Loucy (cell line): ENCODE measurements at regions not wholly inside any gene's neighbourhood (a gene's known extent, or its start where the extent isn't known, plus 50 kb on each side); places are given as distances from the start of the nearest gene placed in this dataset.

Experiments
- H2AFZ ChIP-seq: fragments of 200-600 bp; sonication (generic); 2 replicates; pipeline ENCODE4 v1.6.0; 2016; ENCODE audit warnings: antibody characterized with exemption, mild to moderate bottlenecking, low read length, moderate library complexity
- H3F3A ChIP-seq: fragments of 200-600 bp; 2 replicates; pipeline ENCODE4 v1.6.0; 2016; ENCODE audit warnings: antibody characterized with exemption, low read depth, mild to moderate bottlenecking
- H3K27me3 ChIP-seq: fragments of 200-600 bp; sonication (generic); 2 replicates; pipeline ENCODE4 v1.6.1; 2014; ENCODE audit warnings: low read length, mild to moderate bottlenecking; ENCODE audit not compliant: insufficient read depth, poor library complexity, severe bottlenecking
- H3K36me3 ChIP-seq: fragments of 200-600 bp; sonication (generic); 2 replicates; pipeline ENCODE4 v1.6.1; 2016; ENCODE audit warnings: low read length; ENCODE audit not compliant: insufficient read depth
- H3K4me1 ChIP-seq: fragments of 200-600 bp; sonication (generic); 2 replicates; pipeline ENCODE4 v1.5.1; 2014; ENCODE audit warnings: low read length, mild to moderate bottlenecking; ENCODE audit not compliant: insufficient read depth, poor library complexity, severe bottlenecking
- H3K4me2 ChIP-seq: fragments of 200-600 bp; sonication (generic); 2 replicates; pipeline ENCODE4 v1.6.0; 2014; ENCODE audit warnings: antibody characterized with exemption, low read length, low read depth, mild to moderate bottlenecking; ENCODE audit not compliant: poor library complexity, severe bottlenecking
- H3K4me3 ChIP-seq: fragments of 200-600 bp; sonication (generic); 2 replicates; pipeline ENCODE4 v1.5.1; 2014; ENCODE audit warnings: low read length, mild to moderate bottlenecking, mixed read lengths; ENCODE audit not compliant: poor library complexity, severe bottlenecking
- H3K79me2 ChIP-seq: fragments of 200-600 bp; sonication (generic); 2 replicates; pipeline ENCODE4 v1.6.1; 2014; ENCODE audit warnings: low read length; ENCODE audit not compliant: insufficient read depth
- H3K9ac ChIP-seq: fragments of 200-600 bp; sonication (generic); 2 replicates; pipeline ENCODE4 v1.6.0; 2014; ENCODE audit warnings: mild to moderate bottlenecking, low read depth, low read length, moderate library complexity; ENCODE audit not compliant: poor library complexity, severe bottlenecking
- H3K9me2 ChIP-seq: fragments of 200-600 bp; sonication (generic); replicated peaks from 2 replicates; pipeline ENCODE4 v1.6.1; 2016; ENCODE audit warnings: low read depth, low read length, mixed read lengths
- H3K9me3 ChIP-seq: fragments of 200-600 bp; sonication (generic); 2 replicates; pipeline ENCODE4 v1.6.1; 2014; ENCODE audit warnings: mild to moderate bottlenecking, antibody characterized with exemption, low read length, low read depth; ENCODE audit not compliant: insufficient read depth
- H4K20me1 ChIP-seq: fragments of 200-600 bp; sonication (generic); 2 replicates; pipeline ENCODE4 v1.6.0; 2014; ENCODE audit warnings: antibody characterized with exemption, low read length, mild to moderate bottlenecking; ENCODE audit not compliant: insufficient read depth, poor library complexity, severe bottlenecking
- CTCF ChIP-seq: fragments of 200-600 bp; sonication (generic); conservative IDR thresholded peaks from 2 replicates; pipeline ENCODE4 v1.5.1; 2014; ENCODE audit warnings: mild to moderate bottlenecking, antibody characterized with exemption, low read length
- EZH2phosphoT487 ChIP-seq: fragments of 200-600 bp; IDR thresholded peaks from 2 replicates; pipeline ENCODE4 v1.6.1; 2018; ENCODE audit warnings: antibody characterized with exemption, mild to moderate bottlenecking, moderate library complexity, borderline replicate concordance

- no peak overlapping the region for H3K4me2 ChIP-seq
- 0 out of 2 replicates have a peak, but pooled peaks cover 4% of the 10 kb centered on the region for H3K9me3 ChIP-seq
- no peak overlapping the region for H3K4me3 ChIP-seq
- no peaks in the 10 kb centered on the region for H3K9me2 ChIP-seq
- no peak for TF ChIP-seq EZH2phosphoT487
- TF ChIP-seq CTCF, result no peak
- H2AFZ ChIP-seq, result no peak overlapping the region
- no peaks in the 10 kb centered on the region for H3K27me3 ChIP-seq
- H4K20me1 ChIP-seq, result no peaks in the 10 kb centered on the region
- H3K4me1 ChIP-seq, result no peaks in the 10 kb centered on the region
- no peaks in the 10 kb centered on the region for H3K79me2 ChIP-seq
- H3K36me3 ChIP-seq, result no peaks in the 10 kb centered on the region
- H3F3A ChIP-seq, result no peaks in the 10 kb centered on the region
- no peak overlapping the region for H3K9ac ChIP-seq
Measured at GRCh38 chr22:27195094-27195493, 537.7 kb downstream of the MIAT start.

GRCh38 chr22:27195494-27195893, 538.1 kb downstream of the MIAT start:
- Histone ChIP-seq H3K4me2 (no peak overlapping the region), H3K9me3 (0 out of 2 replicates have a peak, but pooled peaks cover 4% of the 10 kb centered on the region), H3K9ac (no peak overlapping the region), H3K27me3 (no peaks in the 10 kb centered on the region), H4K20me1 (no peaks in the 10 kb centered on the region), H3K36me3 (no peaks in the 10 kb centered on the region), H3F3A (no peaks in the 10 kb centered on the region), H2AFZ (no peak overlapping the region), H3K79me2 (no peaks in the 10 kb centered on the region), H3K4me1 (no peaks in the 10 kb centered on the region), H3K9me2 (no peaks in the 10 kb centered on the region), H3K4me3 (no peak overlapping the region)
- TF ChIP-seq EZH2phosphoT487 (no peak), CTCF (no peak)

- Histone ChIP-seq H3K27me3 (no peaks in the 10 kb centered on the region), H3K36me3 (no peaks in the 10 kb centered on the region), H4K20me1 (no peaks in the 10 kb centered on the region), H3K4me2 (no peak overlapping the region), H3F3A (no peaks in the 10 kb centered on the region), H3K4me3 (no peak overlapping the region), H2AFZ (no peak overlapping the region), H3K9me3 (0 out of 2 replicates have a peak, but pooled peaks cover 2% of the 10 kb centered on the region), H3K79me2 (no peaks in the 10 kb centered on the region), H3K9ac (no peak overlapping the region), H3K9me2 (no peaks in the 10 kb centered on the region), H3K4me1 (no peaks in the 10 kb centered on the region)
- no peak for TF ChIP-seq CTCF
- no peak for TF ChIP-seq EZH2phosphoT487
Measured at GRCh38 chr22:27196606-27197005, 539.2 kb downstream of the MIAT start.
